ENCODE measurements at regions not wholly inside any gene's neighbourhood (a gene's known extent, or its start where the extent isn't known, plus 50 kb on each side); places are given as distances from the start of the nearest gene placed in this dataset.

- Histone ChIP-seq H3K9ac (replicated peaks; ENCODE audit: extremely low read depth, insufficient read depth, low read length) (no peak overlapping the region), H3K27me3 (ENCODE audit: control insufficient read depth in 2 of 2, insufficient read depth in 2 of 2, low read length in 2 of 2) (no peaks in the 10 kb centered on the region), H3K9me1 (replicated peaks; ENCODE audit: control insufficient read depth, extremely low read depth, insufficient read depth, low read length) (no peaks in the 10 kb centered on the region), H3K36me3 (ENCODE audit: control insufficient read depth in 2 of 2, extremely low read depth in 1 of 2, insufficient read depth in 2 of 2, low read length in 2 of 2) (no peaks in the 10 kb centered on the region), H3K4me2 (ENCODE audit: insufficient read depth, low read length) (no peak overlapping the region), H3K4me3 (replicated peaks in 1 of 3; ENCODE audit: insufficient read depth in 1 of 3, low read depth in 1 of 3, low read length in 3 of 3) (no peak overlapping the region), H3K79me2 (ENCODE audit: control insufficient read depth, insufficient read depth, low read length) (no peaks in the 10 kb centered on the region), H3K27ac (ENCODE audit: insufficient read depth, low read depth, low read length) (no peak overlapping the region), H4K20me1 (replicated peaks; ENCODE audit: control insufficient read depth, extremely low read depth, insufficient read depth, low read length) (no peaks in the 10 kb centered on the region), H2AFZ (ENCODE audit: low read depth, low read length) (no peak overlapping the region), H3K9me3 (replicated peaks; ENCODE audit: control insufficient read depth, insufficient read depth, low read length) (no peaks in the 10 kb centered on the region), H3K4me1 (ENCODE audit: control insufficient read depth, extremely low read depth, insufficient read depth, low read length) (peaks cover 6% of the 10 kb centered on the region)
- dilution Hi-C loops (cut with MboI; ENCODE audit: extremely low pct_ligation_motif_present, low sequenced_read_pairs) (no loop called here), intact Hi-C loops (cut with micrococcal nuclease) (no loop called here)
- POLR2A ChIA-PET = no interaction called here
- no peak for DNase-seq (ENCODE audit: low read depth, low spot score)
- no TSS peak for BruUV-seq (replicated peaks)
- no peak for FAIRE-seq
- CTCF ChIA-PET = interaction anchor here (1.2 to 1.3 kb wide), 2 partner anchors 20 to 253 kb away, joined by 3 read pairs; no protein-coding TSS in a partner anchor
- no peak for TF ChIP-seq MYC (IDR thresholded peaks at IDR 0.05; ENCODE audit: low read depth, low read length)
- no peak for TF ChIP-seq POLR2A (IDR thresholded peaks at IDR 0.05; ENCODE audit: low read depth, low read length)
- TF ChIP-seq CTCF (IDR thresholded peaks at IDR 0.05; ENCODE audit: extremely low read depth in 1 of 2, insufficient read depth in 1 of 2, low read depth in 1 of 2, low read length in 2 of 2) = no peak
- TF ChIP-seq JUN (IDR thresholded peaks at IDR 0.05; ENCODE audit: borderline replicate concordance, insufficient read depth, insufficient read length, low read depth) = no peak
- TF ChIP-seq MAX (IDR thresholded peaks at IDR 0.05; ENCODE audit: insufficient read depth, insufficient read length) = no peak
- TF ChIP-seq FOS (IDR thresholded peaks at IDR 0.05; ENCODE audit: borderline replicate concordance, insufficient read depth, low read length) = no peak
- TF ChIP-seq GATA2 (IDR thresholded peaks at IDR 0.05; ENCODE audit: insufficient read depth, insufficient read length, low read depth, low read length) = no peak
- TF ChIP-seq POLR2AphosphoS5 (IDR thresholded peaks at IDR 0.05; ENCODE audit: insufficient read depth, low read depth, low read length) = no peak
These were observed 91.3 kb downstream of the MYEOV start for GRCh38 chr11:69385144-69385820.
